ENCODE measurements at regions not wholly inside any gene's neighbourhood (a gene's known extent, or its start where the extent isn't known, plus 50 kb on each side); places are given as distances from the start of the nearest gene placed in this dataset.

DNA sequence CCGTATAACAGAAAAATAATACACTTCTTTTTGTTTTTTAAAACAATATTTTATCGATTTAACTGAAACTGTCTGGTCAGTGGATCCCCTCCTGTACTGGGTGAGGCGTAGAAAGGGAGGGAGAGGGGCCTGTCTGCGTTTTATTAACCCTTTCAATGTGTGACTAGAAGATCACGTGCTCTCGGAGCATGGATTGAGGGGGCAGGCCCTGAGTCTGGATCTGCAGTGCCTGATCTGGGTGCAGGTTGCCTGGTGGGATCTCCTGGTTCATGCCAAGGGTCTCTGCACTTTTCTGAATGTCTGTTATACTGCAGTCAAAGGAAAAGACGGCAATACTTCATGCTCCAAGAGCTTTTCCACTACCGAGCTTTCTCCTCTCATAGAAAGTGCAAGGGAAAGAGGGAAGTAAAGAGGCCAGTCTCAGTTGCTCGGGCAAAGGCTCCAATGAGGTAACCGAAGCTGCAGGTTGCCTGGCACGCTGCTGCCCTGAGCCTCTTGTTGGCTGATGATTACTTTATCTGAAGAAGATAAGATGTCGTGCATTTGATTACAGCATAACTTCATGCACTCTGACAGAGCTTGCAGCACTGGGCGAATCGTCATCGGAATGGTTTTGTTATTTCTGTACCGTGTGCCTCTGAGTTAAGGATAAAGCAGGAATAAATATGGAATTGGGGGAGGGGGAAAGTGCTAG is 167.5 kb upstream of the PMEPA1 start:
- Histone ChIP-seq H3K27ac (no peak overlapping the region), H3K27me3 (peaks cover 0 to 28% (median 0%) of the 10 kb centered on the region in 3 donors), H3K4me3 (no peak overlapping the region), H3K4me1 (peaks cover 0 to 11% (median 4%) of the 10 kb centered on the region in 4 donors), H3K9me3 (no peaks in the 10 kb centered on the region), H3K36me3 (no peaks in the 10 kb centered on the region)
- 30 to 49% (median 39%) methylated on average over 16 of the region's 16 CpGs for WGBS, 5 donors
- no peak for TF ChIP-seq CTCF (IDR thresholded peaks at IDR 0.05)
- TF ChIP-seq POLR2A (IDR thresholded peaks at IDR 0.05) = no peak
- no peak for TF ChIP-seq EP300 (IDR thresholded peaks at IDR 0.05)
- no peak for TF ChIP-seq POLR2AphosphoS5 (IDR thresholded peaks at IDR 0.05)
- intact Hi-C loops (cut with DNase I; ENCODE audit: low total_unique reads) = no loop called here
- DNase-seq = no peak

- H3K4me1 ChIP-seq = peaks cover 0 to 11% (median 4%) of the 10 kb centered on the region in 4 donors
- H3K27ac ChIP-seq = no peak overlapping the region
- H3K36me3 ChIP-seq = no peaks in the 10 kb centered on the region
Measured at GRCh38 chr20:57876163-57876562, 166.3 kb upstream of the PMEPA1 start.

DNA sequence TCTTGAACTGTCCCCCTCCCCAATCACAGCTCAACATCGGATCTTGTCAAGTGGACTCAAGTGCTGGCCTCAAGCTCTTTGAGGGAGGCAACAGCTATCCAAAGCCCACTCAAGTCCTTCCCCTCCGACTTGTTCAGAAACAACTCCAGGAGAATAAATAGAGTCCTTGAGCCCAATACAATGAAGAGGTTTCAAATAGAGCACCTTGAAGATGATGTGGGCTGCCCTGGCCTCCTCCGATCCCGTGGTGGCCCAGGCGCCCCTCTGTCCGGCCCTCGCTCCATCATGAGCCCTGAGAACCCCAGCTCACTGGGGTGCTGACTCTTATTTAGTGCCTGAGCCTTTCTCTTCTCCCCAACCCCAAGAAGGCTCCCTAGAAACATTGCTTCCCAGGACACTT is 164.3 kb upstream of the PMEPA1 start:
- 93 to 96% (median 96%) methylated on average over 7 of the region's 7 CpGs for WGBS, 5 donors
- no peak overlapping the region for H3K27ac ChIP-seq
- intact Hi-C loops (cut with DNase I; ENCODE audit: low total_unique reads) = no loop called here
- peaks cover 0 to 38% (median 0%) of the 10 kb centered on the region in 3 donors for H3K27me3 ChIP-seq
- no peak for DNase-seq
- no peak overlapping the region for H3K4me3 ChIP-seq
- H3K9me3 ChIP-seq = no peaks in the 10 kb centered on the region
- H3K36me3 ChIP-seq = no peaks in the 10 kb centered on the region
- H3K4me1 ChIP-seq = no peaks in the 10 kb centered on the region
- TF ChIP-seq CTCF (IDR thresholded peaks at IDR 0.05) (no peak), POLR2AphosphoS5 (IDR thresholded peaks at IDR 0.05) (no peak)

More at GRCh38 chr20:57876163-57876562, 166.3 kb upstream of the PMEPA1 start:
- intact Hi-C loops (cut with DNase I; ENCODE audit: low total_unique reads) = no loop called here
- 67 to 87% (median 85%) methylated on average over 4 of the region's 4 CpGs for WGBS, 5 donors
- H3K9me3 ChIP-seq = no peaks in the 10 kb centered on the region
- no peak for TF ChIP-seq EP300 (IDR thresholded peaks at IDR 0.05)
- TF ChIP-seq CTCF (IDR thresholded peaks at IDR 0.05) = no peak
- no peak for TF ChIP-seq POLR2A (IDR thresholded peaks at IDR 0.05)
- TF ChIP-seq POLR2AphosphoS5 (IDR thresholded peaks at IDR 0.05) = no peak
- no peak for DNase-seq
- H3K4me3 ChIP-seq = no peak overlapping the region
- peaks cover 0 to 18% (median 0%) of the 10 kb centered on the region in 3 donors for H3K27me3 ChIP-seq

DNA sequence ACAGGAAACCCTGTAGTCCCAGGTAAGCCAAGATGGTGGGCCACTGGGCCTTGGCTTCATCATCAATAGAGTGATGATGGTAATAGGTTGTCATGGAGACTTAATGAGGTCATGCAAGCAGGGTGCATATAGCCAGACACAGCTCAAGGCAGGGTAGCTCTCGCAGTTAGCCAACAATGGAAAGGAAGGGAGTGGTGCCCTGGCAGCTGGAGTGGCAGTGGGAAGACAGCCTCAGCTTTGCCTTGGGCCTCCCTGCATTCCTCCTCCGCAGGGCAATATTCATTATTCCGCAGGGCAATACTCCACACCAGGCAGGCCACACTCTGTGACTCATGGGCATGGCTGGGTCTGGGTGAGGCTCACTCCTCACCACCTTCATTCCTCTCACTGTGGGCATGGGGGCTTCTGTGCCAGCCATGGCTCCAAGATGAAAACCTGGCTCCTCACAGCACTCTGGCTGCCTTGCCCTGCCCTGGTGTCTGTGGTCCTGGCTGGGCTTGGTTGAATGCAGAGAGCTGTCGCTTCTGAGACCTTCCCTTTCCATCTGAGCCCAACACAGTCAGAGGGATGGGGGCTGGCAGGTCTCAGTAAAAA is 163.1 kb upstream of the PMEPA1 start:
- Histone ChIP-seq H3K4me1 (no peaks in the 10 kb centered on the region), H3K9me3 (no peaks in the 10 kb centered on the region), H3K27ac (no peak overlapping the region), H3K27me3 (peaks cover 0 to 48% (median 3%) of the 10 kb centered on the region in 3 donors), H3K36me3 (no peaks in the 10 kb centered on the region), H3K4me3 (no peak overlapping the region)
- no peak for TF ChIP-seq POLR2A (IDR thresholded peaks at IDR 0.05)
- no peak for TF ChIP-seq POLR2AphosphoS5 (IDR thresholded peaks at IDR 0.05)
- TF ChIP-seq EP300 (IDR thresholded peaks at IDR 0.05) = no peak
- 87 to 97% (median 95%) methylated on average over 3 to 4 of the region's 4 CpGs for WGBS, 5 donors
- intact Hi-C loops (cut with DNase I; ENCODE audit: low total_unique reads) = no loop called here
- no peak for DNase-seq

DNA sequence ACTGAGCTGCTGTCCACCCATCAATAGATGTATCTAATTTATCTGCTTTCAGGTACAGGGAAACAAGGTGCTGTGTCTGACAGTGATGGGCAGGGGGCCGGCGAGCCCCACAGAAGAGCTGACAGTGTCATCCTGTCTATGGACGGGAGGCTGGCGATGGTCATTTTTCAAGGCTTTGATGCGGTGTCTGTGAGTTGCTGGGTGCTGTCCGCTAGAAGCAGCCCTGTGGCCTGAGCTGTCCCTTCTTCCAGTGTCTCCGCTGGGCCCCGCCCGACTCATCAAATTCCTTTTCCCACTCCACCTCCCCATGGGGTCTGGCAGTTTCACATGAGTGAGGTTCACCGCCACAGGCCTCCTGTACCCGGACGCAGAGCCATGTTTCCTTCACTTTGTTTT is 161.4 kb upstream of the PMEPA1 start:
- no peak overlapping the region for H3K4me3 ChIP-seq
- no peak for DNase-seq
- H3K36me3 ChIP-seq = no peaks in the 10 kb centered on the region
- intact Hi-C loops (cut with DNase I; ENCODE audit: low total_unique reads) = no loop called here
- no peaks in the 10 kb centered on the region for H3K4me1 ChIP-seq
- H3K9me3 ChIP-seq = no peaks in the 10 kb centered on the region
- H3K27ac ChIP-seq = no peak overlapping the region
- H3K27me3 ChIP-seq = peaks cover 0 to 45% (median 4%) of the 10 kb centered on the region in 3 donors
- no peak for TF ChIP-seq EP300 (IDR thresholded peaks at IDR 0.05)
- no peak for TF ChIP-seq POLR2A (IDR thresholded peaks at IDR 0.05)
- TF ChIP-seq POLR2AphosphoS5 (IDR thresholded peaks at IDR 0.05) = no peak
- TF ChIP-seq CTCF (IDR thresholded peaks at IDR 0.05) = no peak
- WGBS, 5 donors = 80 to 91% (median 85%) methylated on average over 8 to 12 of the region's 12 CpGs
